ENCODE measurements at regions not wholly inside any gene's neighbourhood (a gene's known extent, or its start where the extent isn't known, plus 50 kb on each side); places are given as distances from the start of the nearest gene placed in this dataset.
"Not testable (repeated sequence)": the region's sequence is repeated elsewhere in the genome, so short reads cannot be mapped to it uniquely, and the experiment has no call there.

DNA sequence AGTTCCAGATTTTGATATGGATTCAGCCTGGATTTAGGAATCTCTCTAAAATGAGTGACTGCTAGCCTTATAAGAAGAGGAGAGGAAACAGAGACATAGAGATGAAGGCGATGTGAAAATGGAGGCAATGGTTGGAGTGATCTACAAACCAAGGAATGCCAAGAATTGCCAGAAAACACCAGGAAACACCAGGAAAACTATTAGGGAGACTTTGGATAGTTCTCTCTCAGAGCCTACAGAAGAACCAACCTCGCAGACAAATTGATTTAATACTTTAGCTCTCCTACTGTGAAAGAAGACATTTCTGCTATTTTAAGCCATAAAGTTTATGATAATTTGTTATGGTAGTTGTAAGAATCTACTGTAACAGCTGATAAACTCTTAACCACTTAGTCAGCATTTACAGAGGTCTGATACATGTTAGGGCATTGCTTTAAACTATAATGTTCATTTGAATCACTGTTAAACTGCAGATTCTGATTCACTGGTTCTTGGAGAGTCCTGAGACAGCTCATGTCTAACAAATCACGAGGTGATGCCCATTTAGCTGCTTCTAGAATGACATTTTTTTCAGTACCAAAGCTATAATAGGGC lies 1702.6 kb upstream of the LRRTM1 start:
- TF ChIP-seq ZC3H11A (IDR thresholded peaks at IDR 0.05; ENCODE audit: low read depth, low read length) (no peak), MAFK (IDR thresholded peaks at IDR 0.05; ENCODE audit: low read length) (0 out of 2 replicates have a peak, but pooled peaks have one; percentile 16)
- TF ChIP-seq, protein P1, sequence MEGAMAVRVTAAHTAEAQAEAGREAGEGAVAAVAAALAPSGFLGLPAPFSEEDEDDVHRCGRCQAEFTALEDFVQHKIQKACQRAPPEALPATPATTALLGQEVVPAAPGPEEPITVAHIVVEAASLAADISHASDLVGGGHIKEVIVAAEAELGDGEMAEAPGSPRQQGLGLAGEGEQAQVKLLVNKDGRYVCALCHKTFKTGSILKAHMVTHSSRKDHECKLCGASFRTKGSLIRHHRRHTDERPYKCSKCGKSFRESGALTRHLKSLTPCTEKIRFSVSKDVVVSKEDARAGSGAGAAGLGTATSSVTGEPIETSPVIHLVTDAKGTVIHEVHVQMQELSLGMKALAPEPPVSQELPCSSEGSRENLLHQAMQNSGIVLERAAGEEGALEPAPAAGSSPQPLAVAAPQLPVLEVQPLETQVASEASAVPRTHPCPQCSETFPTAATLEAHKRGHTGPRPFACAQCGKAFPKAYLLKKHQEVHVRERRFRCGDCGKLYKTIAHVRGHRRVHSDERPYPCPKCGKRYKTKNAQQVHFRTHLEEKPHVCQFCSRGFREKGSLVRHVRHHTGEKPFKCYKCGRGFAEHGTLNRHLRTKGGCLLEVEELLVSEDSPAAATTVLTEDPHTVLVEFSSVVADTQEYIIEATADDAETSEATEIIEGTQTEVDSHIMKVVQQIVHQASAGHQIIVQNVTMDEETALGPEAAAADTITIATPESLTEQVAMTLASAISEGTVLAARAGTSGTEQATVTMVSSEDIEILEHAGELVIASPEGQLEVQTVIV (CRISPR knock-in tag; IDR thresholded peaks at IDR 0.05; ENCODE audit: borderline replicate concordance), result no peak

DNA sequence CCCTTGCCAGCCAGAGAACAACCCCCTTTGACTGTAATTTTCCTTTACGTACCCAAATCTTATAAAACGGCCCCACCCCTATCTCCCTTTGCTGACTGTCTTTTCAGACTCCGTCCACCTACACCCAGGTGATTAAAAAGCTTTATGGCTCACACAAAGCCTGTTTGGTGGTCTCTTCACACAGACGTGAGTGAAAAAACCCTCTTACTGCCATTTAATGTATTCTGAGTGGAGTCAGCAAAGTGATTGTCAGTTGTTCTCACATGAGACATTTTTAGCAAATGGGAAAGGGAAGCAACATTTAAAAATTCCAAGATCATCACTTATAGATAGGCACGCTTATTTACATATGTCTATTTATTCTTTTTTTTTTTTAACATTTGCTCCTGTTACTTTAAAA lies 1701.3 kb upstream of the LRRTM1 start:
- H4K20me1 ChIP-seq (replicated peaks; ENCODE audit: control insufficient read depth, insufficient read depth, low read length); H2AFZ ChIP-seq (ENCODE audit: low read depth, low read length); in situ Hi-C loops (cut with MboI); H3K36me3 ChIP-seq (ENCODE audit: control insufficient read depth, insufficient read depth, low read length); DNase-seq (ENCODE audit: extremely low read depth in 1 of 4, low spot score in 3 of 4); H3K9me3 ChIP-seq (replicated peaks; ENCODE audit: control insufficient read depth, insufficient read depth, low read depth, low read length); H3K27ac ChIP-seq (ENCODE audit: extremely low read depth, low read depth, low read length); H3K79me2 ChIP-seq (ENCODE audit: control insufficient read depth, insufficient read depth, low read length); H3K9ac ChIP-seq (ENCODE audit: insufficient read depth in 1 of 2, low read depth in 2 of 2, low read length in 2 of 2); intact Hi-C loops (cut with micrococcal nuclease); BruUV-seq (replicated peaks); CTCF ChIA-PET (ENCODE audit: low intra/inter-chr PET ratio); FAIRE-seq; POLR2A ChIA-PET; H3K27me3 ChIP-seq (ENCODE audit: control insufficient read depth in 2 of 2, insufficient read depth in 2 of 2, low read length in 2 of 2); H3K4me1 ChIP-seq (replicated peaks in 1 of 2; ENCODE audit: control insufficient read depth in 2 of 2, insufficient read depth in 2 of 2, low read length in 2 of 2); ATAC-seq; H3K9me1 ChIP-seq (ENCODE audit: control insufficient read depth, insufficient read depth, low read length); H3K4me3 ChIP-seq; H3K4me2 ChIP-seq (ENCODE audit: insufficient read depth, low read length): not testable (repeated sequence)
- 1% methylated on average over 5 of the region's 5 CpGs for WGBS (ENCODE audit: insufficient coverage, low coverage, missing lambda C conversion rate)

More for the DNA sequence above, 1702.6 kb upstream of the LRRTM1 start:
- no peak overlapping the region for H3K9ac ChIP-seq (ENCODE audit: insufficient read depth in 1 of 2, low read depth in 2 of 2, low read length in 2 of 2)
- CTCF ChIA-PET (ENCODE audit: low intra/inter-chr PET ratio), result no interaction called here
- DNase-seq (ENCODE audit: extremely low read depth in 1 of 4, low spot score in 3 of 4), result no peak
- H3K79me2 ChIP-seq (ENCODE audit: control insufficient read depth, insufficient read depth, low read length), result no peaks in the 10 kb centered on the region
- H3K36me3 ChIP-seq (ENCODE audit: control insufficient read depth, insufficient read depth, low read length), result no peaks in the 10 kb centered on the region
- no peaks in the 10 kb centered on the region; the same call in 1 of the 2 replicates for H3K9me3 ChIP-seq (replicated peaks; ENCODE audit: control insufficient read depth, insufficient read depth, low read depth, low read length)
- BruUV-seq (replicated peaks), result no TSS peak
- POLR2A ChIA-PET, result no interaction called here
- no peaks in the 10 kb centered on the region for H3K9me1 ChIP-seq (ENCODE audit: control insufficient read depth, insufficient read depth, low read length)
- H3K27ac ChIP-seq (ENCODE audit: extremely low read depth, low read depth, low read length), result no peak overlapping the region
- intact Hi-C loops (cut with micrococcal nuclease) (no loop called here), in situ Hi-C loops (cut with MboI) (no loop called here)
- no peaks in the 10 kb centered on the region for H3K27me3 ChIP-seq (ENCODE audit: control insufficient read depth in 2 of 2, insufficient read depth in 2 of 2, low read length in 2 of 2)
- WGBS (ENCODE audit: insufficient coverage, low coverage, missing lambda C conversion rate), result 2% methylated on average over 3 of the region's 3 CpGs
- no peaks in the 10 kb centered on the region for H3K4me1 ChIP-seq (replicated peaks in 1 of 2; ENCODE audit: control insufficient read depth in 2 of 2, insufficient read depth in 2 of 2, low read length in 2 of 2)
- no peak overlapping the region for H2AFZ ChIP-seq (ENCODE audit: low read depth, low read length)
- H4K20me1 ChIP-seq (replicated peaks; ENCODE audit: control insufficient read depth, insufficient read depth, low read length), result no peaks in the 10 kb centered on the region
- H3K4me3 ChIP-seq, result no peak overlapping the region
- H3K4me2 ChIP-seq (ENCODE audit: insufficient read depth, low read length), result no peak overlapping the region
- no peak for ATAC-seq
- FAIRE-seq, result no peak
